NB4 (cell line): ENCODE measurements at regions not wholly inside any gene's neighbourhood (a gene's known extent, or its start where the extent isn't known, plus 50 kb on each side); places are given as distances from the start of the nearest gene placed in this dataset.

ENCODE experiments used
- DNase-seq: peaks from one replicate; pipeline ENCODE4 v3.0.0; 2010; ENCODE audit warnings: low read depth
- H3K4me3 ChIP-seq: one replicate; pipeline ENCODE4 v1.5.1; 2011; ENCODE audit warnings: mild to moderate bottlenecking, low read depth, low read length, moderate library complexity
- CTCF ChIP-seq: IDR thresholded peaks from one replicate; pipeline ENCODE4 v1.5.1; 2012; ENCODE audit warnings: low read depth, low read length
- MAX ChIP-seq: IDR thresholded peaks from 2 replicates; pipeline ENCODE4 v1.6.1; 2011; ENCODE audit warnings: low read depth, low read length
- MYC ChIP-seq: IDR thresholded peaks from 2 replicates; pipeline ENCODE4 v1.6.1; 2011; ENCODE audit warnings: low read depth, low read length
- POLR2A ChIP-seq: IDR thresholded peaks from 2 replicates; pipeline ENCODE4 v1.6.1; 2011; ENCODE audit warnings: mild to moderate bottlenecking; ENCODE audit not compliant: insufficient read length; ENCODE audit errors: extremely low read depth

GRCh38 chr1:117689997-117690625 lies 84.3 kb downstream of the TENT5C start:
- TF ChIP-seq MYC: no peak
- TF ChIP-seq CTCF: no peak
- no peak for TF ChIP-seq POLR2A
- no peak for TF ChIP-seq MAX
- no peak overlapping the region for H3K4me3 ChIP-seq
- no peak for DNase-seq

GRCh38 chr1:117691942-117692341 lies 86.1 kb downstream of the TENT5C start:
- no peak for DNase-seq
- no peak for TF ChIP-seq MYC
- TF ChIP-seq CTCF: no peak
- no peak for TF ChIP-seq MAX
- no peak for TF ChIP-seq POLR2A

DNA sequence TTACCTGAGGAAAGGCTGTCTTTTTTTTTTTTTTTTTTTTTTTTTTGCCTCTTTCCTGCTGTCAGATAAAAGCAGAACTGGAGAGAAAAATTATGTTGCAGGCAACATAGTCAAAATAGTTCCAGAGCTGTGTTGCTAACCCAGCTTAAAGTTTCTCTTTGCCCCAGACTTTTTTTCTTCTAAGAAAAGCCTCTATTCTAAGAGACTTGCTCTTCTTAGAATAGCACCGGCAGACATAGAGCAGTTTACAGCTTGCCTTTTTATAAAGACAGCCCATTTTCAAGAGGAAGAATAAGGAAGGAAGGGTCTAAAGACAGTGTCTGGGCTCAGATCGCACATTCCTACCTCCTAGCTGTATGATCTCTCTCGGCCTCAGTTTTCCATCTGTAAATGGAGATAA lies 88.7 kb downstream of the TENT5C start:
- H3K4me3 ChIP-seq: no peak overlapping the region
- no peak for DNase-seq
- TF ChIP-seq CTCF (no peak), MYC (no peak), POLR2A (no peak), MAX (no peak)

More at GRCh38 chr1:117691942-117692341, 86.1 kb downstream of the TENT5C start:
- no peak overlapping the region for H3K4me3 ChIP-seq

DNA sequence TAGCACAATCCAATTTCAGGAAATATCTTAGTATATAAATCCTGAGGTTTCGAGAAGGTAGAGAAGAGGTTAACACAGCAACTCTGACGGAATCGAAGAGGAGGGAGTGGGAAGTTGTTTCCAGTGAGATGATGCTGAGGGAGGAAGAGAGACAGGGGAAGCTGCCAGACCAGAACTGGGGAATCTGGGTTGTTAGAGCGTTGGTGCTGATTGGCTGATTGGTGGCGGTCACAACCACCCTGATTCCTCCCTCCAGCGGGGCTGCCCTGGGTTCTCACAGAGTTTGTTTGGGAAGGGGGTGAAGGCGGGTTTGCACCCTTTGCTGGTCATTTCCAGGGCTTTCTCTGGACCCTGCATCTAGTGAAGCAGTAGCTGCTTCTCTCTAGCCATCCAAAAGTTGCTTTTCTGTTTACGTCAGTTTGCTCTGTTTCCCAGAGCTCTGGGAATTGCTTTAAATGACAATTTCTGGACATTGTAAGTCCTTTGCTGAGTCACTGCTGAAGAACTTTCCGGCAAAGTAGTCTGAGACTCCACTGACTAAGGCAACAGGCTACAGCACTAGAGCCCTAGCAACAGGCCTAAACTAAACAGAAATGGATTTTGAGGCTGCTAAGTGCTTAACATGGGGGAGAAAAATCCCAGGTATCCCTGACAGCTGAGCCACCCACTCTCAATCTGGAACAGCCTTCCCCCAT lies 90.1 kb downstream of the TENT5C start:
- H3K4me3 ChIP-seq: no peak overlapping the region
- TF ChIP-seq MYC: no peak
- TF ChIP-seq CTCF: no peak
- TF ChIP-seq MAX: no peak
- TF ChIP-seq POLR2A: no peak
- no peak for DNase-seq

DNA sequence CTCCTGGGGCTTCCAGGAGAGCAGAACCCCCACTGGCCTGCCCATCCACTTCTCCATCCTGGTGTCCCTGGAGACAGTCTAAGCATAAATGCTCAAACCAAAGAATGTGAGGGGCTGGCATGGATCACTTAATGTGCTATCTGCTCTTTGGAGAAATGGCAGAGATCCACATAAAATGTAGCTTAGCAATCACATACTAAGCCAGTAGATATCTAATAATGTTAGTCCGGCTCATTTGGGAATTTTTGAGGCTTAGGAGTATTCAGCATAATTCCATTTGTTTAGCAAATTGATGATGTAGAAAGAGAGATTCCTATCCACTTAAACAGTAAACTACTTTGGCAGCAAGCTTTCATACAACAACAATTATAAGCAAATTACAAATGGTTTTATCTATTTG lies 90.7 kb downstream of the TENT5C start:
- DNase-seq: no peak
- no peak for TF ChIP-seq POLR2A
- TF ChIP-seq MYC: no peak
- no peak for TF ChIP-seq MAX
- TF ChIP-seq CTCF: no peak
- no peak overlapping the region for H3K4me3 ChIP-seq
